ENCODE measurements at regions not wholly inside any gene's neighbourhood (a gene's known extent, or its start where the extent isn't known, plus 50 kb on each side); places are given as distances from the start of the nearest gene placed in this dataset.

DNA sequence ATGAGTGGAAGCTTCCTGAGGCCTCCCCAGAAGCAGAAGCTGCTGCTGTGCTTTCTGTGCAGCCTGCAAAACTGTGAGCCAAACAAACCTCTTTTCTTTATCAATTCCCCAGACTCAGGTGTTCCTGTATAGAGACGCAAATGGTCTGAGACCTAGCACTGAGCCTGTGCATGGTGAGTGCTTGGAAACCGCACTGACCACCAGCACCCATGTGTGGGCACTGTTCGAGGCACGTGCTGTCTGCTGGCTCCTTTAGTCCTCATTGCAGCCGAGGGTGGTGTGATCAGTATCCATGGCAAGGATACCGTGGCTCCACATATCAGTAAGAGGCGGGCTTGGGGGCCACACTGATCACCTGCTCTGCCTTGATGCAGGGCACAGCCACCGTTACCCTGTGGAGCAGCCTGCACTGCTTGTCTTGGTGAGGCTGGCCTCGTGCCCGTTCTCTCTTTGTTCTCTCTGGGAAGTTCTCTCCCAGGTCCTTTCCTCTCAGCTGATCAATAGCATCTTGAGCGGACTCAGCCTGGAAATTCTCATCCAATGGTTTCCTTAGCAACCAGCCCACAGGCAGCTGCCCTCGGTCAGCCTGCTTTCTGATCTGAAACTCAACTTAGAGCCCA, 101.0 kb downstream of the PLXNA1 start:
- no peak for DNase-seq
- H4K20me1 ChIP-seq (ENCODE audit: insufficient read depth, low read length) = no peaks in the 10 kb centered on the region
- peaks cover 5 to 8% (median 5%) of the 10 kb centered on the region in 3 donors for H3K27me3 Mint-ChIP-seq (ENCODE audit: low read depth in 3 of 3)
- H3K9ac ChIP-seq (ENCODE audit: insufficient read depth, low read length, poor library complexity, severe bottlenecking) = no peak overlapping the region
- no peak overlapping the region for H3K27ac ChIP-seq (ENCODE audit: low read depth in 1 of 2, low read length in 2 of 2)
- no peaks in the 10 kb centered on the region for H3K36me3 Mint-ChIP-seq
- H3K36me3 ChIP-seq (replicated peaks in 1 of 2; ENCODE audit: control insufficient read depth in 1 of 2, insufficient read depth in 2 of 2, low read length in 2 of 2) = no peaks in the 10 kb centered on the region
- peaks cover 3% of the 10 kb centered on the region for H3K4me1 Mint-ChIP-seq
- no peaks in the 10 kb centered on the region for H3K4me1 ChIP-seq (ENCODE audit: control insufficient read depth in 1 of 2, insufficient read depth in 2 of 2, low read length in 2 of 2)
- no peaks in the 10 kb centered on the region for H3K9me3 Mint-ChIP-seq
- no peaks in the 10 kb centered on the region for H3K9me3 ChIP-seq (replicated peaks in 1 of 2; ENCODE audit: control insufficient read depth in 1 of 2, insufficient read depth in 1 of 2, low read length in 2 of 2)
- no peaks in the 10 kb centered on the region for H3K79me2 ChIP-seq (ENCODE audit: insufficient read depth, low read length)
- no peak overlapping the region for H3K4me2 ChIP-seq (replicated peaks; ENCODE audit: extremely low read depth, low read length, poor library complexity, severe bottlenecking)
- WGBS (ENCODE audit: insufficient coverage) = 84% methylated on average over 12 of the region's 12 CpGs
- no peak overlapping the region for H3K27ac Mint-ChIP-seq
- H2AFZ ChIP-seq (ENCODE audit: insufficient read depth, low read depth, low read length, poor library complexity, severe bottlenecking) = no peak overlapping the region
- H3K27me3 ChIP-seq (ENCODE audit: control insufficient read depth in 2 of 2, insufficient read depth in 2 of 2, low read length in 2 of 2) = no peaks in the 10 kb centered on the region
- no peak overlapping the region for H3K4me3 Mint-ChIP-seq
- intact Hi-C loops (cut with micrococcal nuclease) = no loop called here
- H3K4me3 ChIP-seq (replicated peaks in 1 of 3; ENCODE audit: low read depth in 2 of 3, low read length in 3 of 3) = no peak overlapping the region
- TF ChIP-seq, protein P1, sequence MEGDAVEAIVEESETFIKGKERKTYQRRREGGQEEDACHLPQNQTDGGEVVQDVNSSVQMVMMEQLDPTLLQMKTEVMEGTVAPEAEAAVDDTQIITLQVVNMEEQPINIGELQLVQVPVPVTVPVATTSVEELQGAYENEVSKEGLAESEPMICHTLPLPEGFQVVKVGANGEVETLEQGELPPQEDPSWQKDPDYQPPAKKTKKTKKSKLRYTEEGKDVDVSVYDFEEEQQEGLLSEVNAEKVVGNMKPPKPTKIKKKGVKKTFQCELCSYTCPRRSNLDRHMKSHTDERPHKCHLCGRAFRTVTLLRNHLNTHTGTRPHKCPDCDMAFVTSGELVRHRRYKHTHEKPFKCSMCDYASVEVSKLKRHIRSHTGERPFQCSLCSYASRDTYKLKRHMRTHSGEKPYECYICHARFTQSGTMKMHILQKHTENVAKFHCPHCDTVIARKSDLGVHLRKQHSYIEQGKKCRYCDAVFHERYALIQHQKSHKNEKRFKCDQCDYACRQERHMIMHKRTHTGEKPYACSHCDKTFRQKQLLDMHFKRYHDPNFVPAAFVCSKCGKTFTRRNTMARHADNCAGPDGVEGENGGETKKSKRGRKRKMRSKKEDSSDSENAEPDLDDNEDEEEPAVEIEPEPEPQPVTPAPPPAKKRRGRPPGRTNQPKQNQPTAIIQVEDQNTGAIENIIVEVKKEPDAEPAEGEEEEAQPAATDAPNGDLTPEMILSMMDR (IDR thresholded peaks at IDR 0.05) = no peak

DNA sequence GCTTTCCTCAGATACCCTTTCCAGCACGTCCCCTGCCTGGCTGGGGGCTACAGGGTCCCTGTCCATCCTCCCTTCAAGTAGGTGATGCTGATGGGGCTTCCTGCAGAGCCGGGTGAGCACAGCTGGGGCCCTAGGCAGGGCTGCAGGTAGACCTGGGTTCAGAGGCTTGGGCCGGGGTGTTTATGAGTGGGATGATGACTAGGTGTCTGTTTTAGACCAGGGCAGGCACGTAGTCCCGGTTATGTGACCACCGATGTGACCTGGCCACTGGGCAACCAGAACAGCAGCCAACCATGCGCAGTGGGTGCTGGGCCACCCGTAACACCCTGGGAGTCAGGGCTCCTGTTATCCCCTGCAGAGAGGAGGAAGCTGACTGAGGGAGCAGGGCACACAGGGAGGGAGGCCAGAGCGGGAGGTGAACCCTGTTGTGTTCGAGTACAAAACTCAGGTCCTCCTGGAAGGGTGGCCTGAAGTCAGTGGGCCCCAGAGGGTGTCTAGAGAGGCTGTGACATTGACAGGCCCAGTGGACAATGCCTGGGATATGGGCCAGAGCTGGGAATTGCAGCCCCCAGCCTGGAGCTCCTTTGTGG, 101.6 kb downstream of the PLXNA1 start:
- no peaks in the 10 kb centered on the region for H4K20me1 ChIP-seq (ENCODE audit: insufficient read depth, low read length)
- no peaks in the 10 kb centered on the region for H3K9me3 ChIP-seq (replicated peaks in 1 of 2; ENCODE audit: control insufficient read depth in 1 of 2, insufficient read depth in 1 of 2, low read length in 2 of 2)
- intact Hi-C loops (cut with micrococcal nuclease) = no loop called here
- H3K9ac ChIP-seq (ENCODE audit: insufficient read depth, low read length, poor library complexity, severe bottlenecking) = no peak overlapping the region
- H3K27ac ChIP-seq (ENCODE audit: low read depth in 1 of 2, low read length in 2 of 2) = no peak overlapping the region
- H3K4me2 ChIP-seq (replicated peaks; ENCODE audit: extremely low read depth, low read length, poor library complexity, severe bottlenecking) = no peak overlapping the region
- H3K9me3 Mint-ChIP-seq = no peaks in the 10 kb centered on the region
- WGBS (ENCODE audit: insufficient coverage) = 92% methylated on average over 10 of the region's 10 CpGs
- H3K36me3 Mint-ChIP-seq = no peaks in the 10 kb centered on the region
- H2AFZ ChIP-seq (ENCODE audit: insufficient read depth, low read depth, low read length, poor library complexity, severe bottlenecking) = no peak overlapping the region
- TF ChIP-seq, protein P1 (IDR thresholded peaks at IDR 0.05) = no peak
- no peak overlapping the region for H3K4me3 Mint-ChIP-seq
- no peak overlapping the region for H3K27ac Mint-ChIP-seq
- H3K4me3 ChIP-seq (replicated peaks in 1 of 3; ENCODE audit: low read depth in 2 of 3, low read length in 3 of 3) = no peak overlapping the region
- no peak for DNase-seq
- H3K79me2 ChIP-seq (ENCODE audit: insufficient read depth, low read length) = no peaks in the 10 kb centered on the region
- no peaks in the 10 kb centered on the region for H3K4me1 ChIP-seq (ENCODE audit: control insufficient read depth in 1 of 2, insufficient read depth in 2 of 2, low read length in 2 of 2)
- H3K36me3 ChIP-seq (replicated peaks in 1 of 2; ENCODE audit: control insufficient read depth in 1 of 2, insufficient read depth in 2 of 2, low read length in 2 of 2) = no peaks in the 10 kb centered on the region
- H3K4me1 Mint-ChIP-seq = peaks cover 3% of the 10 kb centered on the region
- H3K27me3 Mint-ChIP-seq (ENCODE audit: low read depth in 3 of 3) = peaks cover 3 to 8% (median 6%) of the 10 kb centered on the region in 3 donors
- no peaks in the 10 kb centered on the region for H3K27me3 ChIP-seq (ENCODE audit: control insufficient read depth in 2 of 2, insufficient read depth in 2 of 2, low read length in 2 of 2)

All from CD14-positive monocyte (primary cell).